Hepatocyte (in vitro differentiated cells): ENCODE measurements at regions not wholly inside any gene's neighbourhood (a gene's known extent, or its start where the extent isn't known, plus 50 kb on each side); places are given as distances from the start of the nearest gene placed in this dataset.

Experiments used
- CTCF ChIP-seq: fragments of 200-600 bp; sonication (generic); IDR thresholded peaks from 2 replicates; pipeline ENCODE4 v1.5.1; 2016; ENCODE audit warnings: antibody characterized with exemption, mild to moderate bottlenecking; ENCODE audit not compliant: poor library complexity
- EZH2 ChIP-seq: fragments of 200-600 bp; sonication (generic); IDR thresholded peaks from 2 replicates; pipeline ENCODE4 v1.6.1; 2016; ENCODE audit warnings: antibody characterized with exemption, mild to moderate bottlenecking, borderline replicate concordance
- EZH2phosphoT487 ChIP-seq: fragments of 200-600 bp; sonication (generic); IDR thresholded peaks from one replicate; pipeline ENCODE4 v1.6.1; 2018; ENCODE audit warnings: antibody characterized with exemption, mild to moderate bottlenecking, low read depth, moderate library complexity; ENCODE audit not compliant: unreplicated experiment, severe bottlenecking

GRCh38 chr3:137097386-137097785, 139.6 kb downstream of the IL20RB start:
- no peak for TF ChIP-seq CTCF
- TF ChIP-seq EZH2 = no peak
- TF ChIP-seq EZH2phosphoT487 = no peak
